ENCODE measurements at regions not wholly inside any gene's neighbourhood (a gene's known extent, or its start where the extent isn't known, plus 50 kb on each side); places are given as distances from the start of the nearest gene placed in this dataset.

- H3K4me2 ChIP-seq (ENCODE audit: low read length), result no peak overlapping the region
- POLR2A ChIA-PET, result no interaction called here
- ATAC-seq, result no peak
- no peak overlapping the region for H3K4me3 ChIP-seq (replicated peaks in 1 of 2; ENCODE audit: low read depth in 1 of 2, low read length in 2 of 2)
- no peak overlapping the region for H3K9ac ChIP-seq (ENCODE audit: low read length)
- no peak for TF ChIP-seq RAD21 (IDR thresholded peaks at IDR 0.05; ENCODE audit: low read depth)
- no peak for TF ChIP-seq FOSL1 (IDR thresholded peaks at IDR 0.05; ENCODE audit: low read depth)
- TF ChIP-seq ZBTB33 (IDR thresholded peaks at IDR 0.05; ENCODE audit: extremely low read depth, insufficient replicate concordance, low read length), result no peak
- no peak for TF ChIP-seq SP1 (IDR thresholded peaks at IDR 0.05; ENCODE audit: low read depth)
- no peak for TF ChIP-seq CTCF (IDR thresholded peaks at IDR 0.05 in 2 of 3, conservative IDR thresholded peaks at IDR 0.05 in 1 of 3; ENCODE audit: borderline replicate concordance in 1 of 3, insufficient read depth in 1 of 3, low read depth in 2 of 3, low read length in 2 of 3)
- TF ChIP-seq SRF (IDR thresholded peaks at IDR 0.05; ENCODE audit: low read depth), result no peak
- TF ChIP-seq YY1 (IDR thresholded peaks at IDR 0.05; ENCODE audit: extremely low read depth, insufficient replicate concordance, low read depth, low read length), result no peak
- TF ChIP-seq CEBPB (IDR thresholded peaks at IDR 0.05; ENCODE audit: low read depth), result no peak
- no peak for TF ChIP-seq ZNF274 (IDR thresholded peaks at IDR 0.05; ENCODE audit: low read depth, low read length)
- TF ChIP-seq MAX (IDR thresholded peaks at IDR 0.05), result no peak
- no peak for TF ChIP-seq POLR2AphosphoS5 (IDR thresholded peaks at IDR 0.05; ENCODE audit: low read depth, low read length)
- no peak for TF ChIP-seq ATF3 (IDR thresholded peaks at IDR 0.05)
- TF ChIP-seq JUND (IDR thresholded peaks at IDR 0.05), result no peak
- no peak for TF ChIP-seq ZFX (IDR thresholded peaks at IDR 0.05)
- TF ChIP-seq ELF1 (IDR thresholded peaks at IDR 0.05; ENCODE audit: borderline replicate concordance, low read depth), result no peak
- no peak for TF ChIP-seq EZH2phosphoT487 (IDR thresholded peaks at IDR 0.05; ENCODE audit: borderline replicate concordance)
- TF ChIP-seq POLR2A (IDR thresholded peaks at IDR 0.05; ENCODE audit: borderline replicate concordance, extremely low read depth, insufficient read depth, insufficient read length), result no peak
- no peak for TF ChIP-seq EGR1 (IDR thresholded peaks at IDR 0.05; ENCODE audit: low read depth)
- TF ChIP-seq CBX3 (IDR thresholded peaks at IDR 0.05; ENCODE audit: low read depth), result no peak
- H3K79me2 ChIP-seq (ENCODE audit: insufficient read depth, low read length), result no peaks in the 10 kb centered on the region
- no peaks in the 10 kb centered on the region for H3K36me3 ChIP-seq (ENCODE audit: control insufficient read depth in 1 of 2, insufficient read depth in 2 of 2, low read length in 2 of 2)
- CTCF ChIA-PET, result no interaction called here
- intact Hi-C loops (cut with micrococcal nuclease), result no loop called here
- H3K9me2 ChIP-seq (ENCODE audit: insufficient read depth), result no peaks in the 10 kb centered on the region
- no peaks in the 10 kb centered on the region for H3K9me3 ChIP-seq (ENCODE audit: control insufficient read depth in 1 of 2, insufficient read depth in 1 of 2, low read depth in 1 of 2, low read length in 2 of 2)
- H3K27me3 ChIP-seq (ENCODE audit: insufficient read depth, low read length), result no peaks in the 10 kb centered on the region
- RAD21 ChIA-PET (ENCODE audit: low non-redundant PET in 1 of 2, low total read pairs in 2 of 2, uncharacterized antibody in 2 of 2, unreplicated experiment in 2 of 2), result no interaction called here
- BruUV-seq (replicated peaks), result no TSS peak
- H2AFZ ChIP-seq (ENCODE audit: low read depth, low read length, poor library complexity, severe bottlenecking), result no peak overlapping the region
- H3K27ac ChIP-seq (ENCODE audit: low read depth, low read length), result no peak overlapping the region
- DNase-seq (ENCODE audit: low read depth, low spot score), result no peak
- H3K4me1 ChIP-seq (ENCODE audit: control insufficient read depth in 1 of 2, insufficient read depth in 2 of 2, low read length in 2 of 2), result no peaks in the 10 kb centered on the region
- no peaks in the 10 kb centered on the region for H4K20me1 ChIP-seq (ENCODE audit: insufficient read depth)
Observed at GRCh38 chr4:11116940-11117339, 311.8 kb downstream of the HS3ST1 start.
